K562 (cell line): ENCODE measurements at regions not wholly inside any gene's neighbourhood (a gene's known extent, or its start where the extent isn't known, plus 50 kb on each side); places are given as distances from the start of the nearest gene placed in this dataset.

ENCODE experiments used
- ATAC-seq: fragments of 200-7000 bp; cut with Tn5 transposase; 3 replicates; pipeline ENCODE4 v1.9.1; 2020; ENCODE audit warnings: moderate library complexity
- BruUV-seq: library from RNA; stranded (reverse); fragments of 400-500 nt; replicated peaks from 2 replicates; lab custom pipeline; 2021; lab: Mats Ljungman, UMichigan
- CTCF ChIA-PET: fragments of 300-600 bp; formaldehyde crosslinking; extraction: SDS; loops from one replicate; lab custom pipeline; 2021; ENCODE audit warnings: low intra/inter-chr PET ratio; lab: Yijun Ruan, JAX
- POLR2A ChIA-PET: fragments of 300-600, 350-650 bp; sonication (Branson Sonifier 250); formaldehyde crosslinking; extraction: SDS; loops from one replicate; lab custom pipeline; 2021; ENCODE audit warnings: antibody characterized with exemption, inconsistent platforms; lab: Yijun Ruan, JAX
- DNase-seq, 4 experiments: peaks; one replicate each; pipeline versions ENCODE4 v3.0.0 to v3.0.0-alpha.2; 2011 to 2018; ENCODE audit warnings: low spot score in 3 of 4, mixed read lengths in 3 of 4; ENCODE audit errors: extremely low read depth in 1 of 4
- FAIRE-seq: peaks from 2 replicates; lab custom pipeline; 2011; peaks lifted over from hg19 to GRCh38; lab: Jason Lieb, UNC
- H2AFZ ChIP-seq: 2 replicates; pipeline ENCODE4 v1.6.0; 2011; ENCODE audit warnings: low read depth, low read length, control low read depth, inconsistent platforms
- H3K27ac ChIP-seq: fragments of 200-600 bp; 3 replicates; pipeline ENCODE4 v1.8.0; 2011; ENCODE audit warnings: low read depth, mild to moderate bottlenecking, control low read depth, inconsistent platforms, low read length, moderate library complexity, mixed read lengths; ENCODE audit errors: extremely low read depth
- H3K27me3 ChIP-seq, 2 experiments: fragments of 300-600 bp in 1 of 2; 2 replicates in 1 of 2; 3 replicates in 1 of 2; pipeline versions ENCODE4 v1.6.0 to v1.8.0; 2011; ENCODE audit warnings: inconsistent platforms in 2 of 2, low read length in 2 of 2, mild to moderate bottlenecking in 1 of 2, mixed read lengths in 1 of 2, moderate library complexity in 1 of 2; ENCODE audit not compliant: control insufficient read depth in 2 of 2, insufficient read depth in 2 of 2
- H3K36me3 ChIP-seq: fragments of 300-600 bp; 3 replicates; pipeline ENCODE4 v1.8.0; 2011; ENCODE audit warnings: mild to moderate bottlenecking, low read length, inconsistent platforms; ENCODE audit not compliant: control insufficient read depth, insufficient read depth
- H3K4me1 ChIP-seq, 2 experiments: fragments of 200-600 bp in 1 of 2; replicated peaks in 1 of 2; 2 replicates in 1 of 2; 3 replicates in 1 of 2; pipeline versions ENCODE4 v1.5.1 to v1.8.0; 2011; ENCODE audit warnings: inconsistent platforms in 2 of 2, low read length in 2 of 2, mild to moderate bottlenecking in 1 of 2, mixed read lengths in 1 of 2, moderate library complexity in 1 of 2; ENCODE audit not compliant: control insufficient read depth in 2 of 2, insufficient read depth in 2 of 2
- H3K4me2 ChIP-seq: 2 replicates; pipeline ENCODE4 v1.6.1; 2011; ENCODE audit warnings: low read length, control low read depth, inconsistent platforms, mixed read lengths; ENCODE audit not compliant: insufficient read depth
- H3K4me3 ChIP-seq: fragments of 200-600 bp; sonication (generic), shearing (Covaris generic); 2 replicates; pipeline ENCODE4 v1.5.1; 2016; ENCODE audit warnings: control low read depth, inconsistent platforms
- H3K79me2 ChIP-seq: fragments of 200-600 bp; 3 replicates; pipeline ENCODE4 v1.8.0; 2011; ENCODE audit warnings: low read length, inconsistent platforms; ENCODE audit not compliant: control insufficient read depth, insufficient read depth
- H3K9ac ChIP-seq, 2 experiments: 2 replicates each; pipeline versions ENCODE4 v1.6.0 to v1.6.1; 2011; ENCODE audit warnings: low read depth in 2 of 2, low read length in 2 of 2, control low read depth in 1 of 2, inconsistent platforms in 1 of 2, mild to moderate bottlenecking in 1 of 2, mixed read lengths in 1 of 2; ENCODE audit not compliant: insufficient read depth in 1 of 2
- H3K9me1 ChIP-seq: one replicate; pipeline ENCODE4 v1.6.0; 2011; ENCODE audit warnings: inconsistent platforms, mild to moderate bottlenecking, low read length, moderate library complexity; ENCODE audit not compliant: control insufficient read depth, insufficient read depth
- H3K9me3 ChIP-seq: replicated peaks from 2 replicates; pipeline ENCODE4 v1.5.1; 2011; ENCODE audit warnings: low read depth, low read length, inconsistent platforms; ENCODE audit not compliant: control insufficient read depth, insufficient read depth
- H4K20me1 ChIP-seq: replicated peaks from 2 replicates; pipeline ENCODE4 v1.6.1; 2011; ENCODE audit warnings: low read length, inconsistent platforms, mixed read lengths; ENCODE audit not compliant: control insufficient read depth, insufficient read depth
- ADNP ChIP-seq: fragments of 200-800 bp; sonication (Bioruptor generic); IDR thresholded peaks from 2 replicates; pipeline ENCODE4 v1.6.1; 2016; ENCODE audit warnings: missing genetic modification characterization, missing compliant biosample characterization
- CBFA2T2 ChIP-seq: fragments of 450-650 bp; conservative IDR thresholded peaks from 2 replicates; pipeline ENCODE4 v1.6.1; 2017; ENCODE audit warnings: mild to moderate bottlenecking
- CEBPG ChIP-seq, 3 experiments: fragments of 200-800 bp in 1 of 3; sonication (Bioruptor generic) in 1 of 3; sonication (generic) in 1 of 3; formaldehyde crosslinking in 1 of 3; IDR thresholded peaks in 2 of 3; conservative IDR thresholded peaks in 1 of 3; 2 replicates each; pipeline versions ENCODE4 v1.6.1 to v1.8.0; 2016 to 2022; ENCODE audit warnings: missing compliant biosample characterization in 2 of 3, missing genetic modification characterization in 2 of 3, mild to moderate bottlenecking in 1 of 3, missing genetic modification reagents in 1 of 3
- CREBBP ChIP-seq: IDR thresholded peaks from one replicate; pipeline ENCODE4 v1.6.1; 2012; ENCODE audit warnings: low read depth, mild to moderate bottlenecking, control low read depth, inconsistent platforms, low read length
- ETV5 ChIP-seq: sonication (generic); formaldehyde crosslinking; IDR thresholded peaks from 2 replicates; pipeline ENCODE4 v1.4.0; 2020; ENCODE audit warnings: low read depth, mild to moderate bottlenecking, missing genetic modification reagents
- GTF2A2 ChIP-seq: IDR thresholded peaks from 2 replicates; pipeline ENCODE4 v1.6.1; 2016; ENCODE audit warnings: mild to moderate bottlenecking, missing genetic modification characterization, missing compliant biosample characterization
- HDAC1 ChIP-seq, 2 experiments: fragments of 450-650 bp; IDR thresholded peaks; 2 replicates each; pipeline ENCODE4 v1.6.1; 2016 to 2017; ENCODE audit warnings: inconsistent platforms in 1 of 2, mild to moderate bottlenecking in 1 of 2, moderate library complexity in 1 of 2
- POLR2AphosphoS2 ChIP-seq: IDR thresholded peaks from 2 replicates; pipeline ENCODE4 v1.6.1; 2012; ENCODE audit warnings: low read length, improper control_type of control experiment
- PRMT5 ChIP-seq: sonication (generic); formaldehyde crosslinking; IDR thresholded peaks from 2 replicates; pipeline ENCODE4 v1.5.0; 2020; ENCODE audit warnings: missing genetic modification reagents
- RAD21 ChIP-seq, 2 experiments: fragments of 250-450 bp in 1 of 2; fragments of 450-650 bp in 1 of 2; sonication (Bioruptor Pico) in 1 of 2; formaldehyde crosslinking in 1 of 2; IDR thresholded peaks in 1 of 2; conservative IDR thresholded peaks in 1 of 2; 2 replicates each; pipeline versions ENCODE4 v1.4.0 to v1.8.0; 2020 to 2022; ENCODE audit warnings: mild to moderate bottlenecking in 2 of 2, moderate library complexity in 1 of 2
- RBM25 ChIP-seq: fragments of 200-400 bp; formaldehyde crosslinking; IDR thresholded peaks from 2 replicates; pipeline ENCODE4 v1.6.1; 2018; ENCODE audit warnings: low read length, low read depth, moderate library complexity; ENCODE audit not compliant: severe bottlenecking
- XRCC5 ChIP-seq: fragments of 200-400 bp; formaldehyde crosslinking; IDR thresholded peaks from 2 replicates; pipeline ENCODE4 v1.6.1; 2017; ENCODE audit warnings: low read depth, mild to moderate bottlenecking, low read length
- ZBTB1 ChIP-seq: sonication (generic); formaldehyde crosslinking; IDR thresholded peaks from 2 replicates; pipeline ENCODE4 v1.8.1; 2023; ENCODE audit warnings: missing genetic modification reagents, low read depth, mild to moderate bottlenecking, borderline replicate concordance
- ZNF644 ChIP-seq: fragments of 200-800 bp; sonication (Bioruptor generic); IDR thresholded peaks from 2 replicates; pipeline ENCODE4 v1.6.1; 2016; ENCODE audit warnings: low read depth, missing genetic modification characterization, missing compliant biosample characterization
- WGBS: fragments of 100-300 bp; shearing (Covaris generic); methylation state at CpG from one replicate; pipeline ENCODE4 v1.1.6; 2016; ENCODE audit warnings: low coverage, mixed read lengths; ENCODE audit not compliant: insufficient coverage; ENCODE audit errors: missing lambda C conversion rate; 5-methylcytosine and 5-hydroxymethylcytosine counted together
- in situ Hi-C: fragments of 300-500 bp; cut with MboI; formaldehyde crosslinking; loops from 4 replicates; pipeline ENCODE4 v1.15.0; 2018; ENCODE audit warnings: inconsistent platforms, mixed read lengths
- intact Hi-C: fragments of 100-400 bp; cut with micrococcal nuclease; formaldehyde crosslinking; loops from 2 replicates; pipeline ENCODE4 v1.14.2; 2022
- TF ChIP-seq, protein P1 (sequence below): fragments of 450-650 bp; formaldehyde crosslinking; IDR thresholded peaks from 2 replicates; pipeline ENCODE4 v1.4.0; 2022; ENCODE audit warnings: mild to moderate bottlenecking, moderate library complexity
- TF ChIP-seq, protein P2 (sequence below): fragments of 250-450 bp; sonication (Bioruptor Pico); IDR thresholded peaks from 2 replicates; pipeline ENCODE4 v1.4.0; 2020; ENCODE audit warnings: mild to moderate bottlenecking

DNA sequence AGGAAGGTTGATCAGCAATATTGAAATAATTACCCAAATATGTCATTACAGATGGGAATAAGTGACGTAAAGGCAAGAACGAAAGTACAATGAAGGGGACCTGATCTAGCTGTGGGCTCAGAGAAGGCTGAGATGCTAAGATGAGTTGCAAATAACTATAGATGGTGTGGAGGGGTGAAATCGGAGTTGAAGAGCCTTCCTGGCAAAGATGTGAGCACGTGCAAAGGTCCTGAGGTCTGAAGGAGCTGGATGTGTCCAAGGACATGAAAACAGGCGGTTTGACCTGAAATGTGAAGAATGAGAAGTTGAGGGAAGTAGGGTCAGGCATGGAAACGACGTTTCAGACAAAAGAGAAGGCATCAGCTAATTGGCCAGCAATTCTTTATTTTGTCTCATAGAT, 61.6 kb upstream of the SLC45A1 start:
- intact Hi-C loops: no loop called here

DNA sequence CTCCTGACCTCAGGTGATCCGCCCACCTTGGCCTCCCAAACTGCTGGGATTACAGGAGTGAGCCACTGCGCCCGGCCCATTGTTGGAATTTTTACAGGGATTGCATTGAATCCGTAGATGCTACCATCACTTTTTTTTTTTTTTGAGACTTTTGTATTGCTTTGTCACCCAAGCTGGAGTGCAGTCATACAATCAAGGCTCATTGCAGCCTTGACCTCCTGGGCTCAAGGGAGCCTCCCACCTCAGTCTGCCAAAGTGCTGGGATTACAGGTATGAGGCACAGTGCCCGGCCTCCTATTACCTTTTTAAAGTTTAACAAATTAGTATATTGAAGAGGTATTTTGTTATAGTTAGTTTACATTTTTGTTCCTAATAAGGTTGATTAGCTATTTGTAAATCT, 62.2 kb upstream of the SLC45A1 start:
- CTCF ChIA-PET: no interaction called here
- no peaks in the 10 kb centered on the region for H3K9me3 ChIP-seq
- no TSS peak for BruUV-seq
- ATAC-seq: no peak
- H3K4me2 ChIP-seq: no peak overlapping the region
- 1% methylated on average over 5 of the region's 5 CpGs for WGBS
- H2AFZ ChIP-seq: no peak overlapping the region
- H3K36me3 ChIP-seq: no peaks in the 10 kb centered on the region
- intact Hi-C loops: no loop called here
- POLR2A ChIA-PET: no interaction called here
- no peak overlapping the region for H3K27ac ChIP-seq
- H3K79me2 ChIP-seq: no peaks in the 10 kb centered on the region
- H3K9me1 ChIP-seq: no peaks in the 10 kb centered on the region
- no peaks in the 10 kb centered on the region for H3K4me1 ChIP-seq
- no peaks in the 10 kb centered on the region for H4K20me1 ChIP-seq
- in situ Hi-C loops: no loop called here
- no peak overlapping the region for H3K9ac ChIP-seq
- no peak for FAIRE-seq
- no peak overlapping the region for H3K4me3 ChIP-seq
- no peak for DNase-seq
- peaks cover 28 to 65% of the 10 kb centered on the region in 2 experiments for H3K27me3 ChIP-seq
- TF ChIP-seq, protein P1, sequence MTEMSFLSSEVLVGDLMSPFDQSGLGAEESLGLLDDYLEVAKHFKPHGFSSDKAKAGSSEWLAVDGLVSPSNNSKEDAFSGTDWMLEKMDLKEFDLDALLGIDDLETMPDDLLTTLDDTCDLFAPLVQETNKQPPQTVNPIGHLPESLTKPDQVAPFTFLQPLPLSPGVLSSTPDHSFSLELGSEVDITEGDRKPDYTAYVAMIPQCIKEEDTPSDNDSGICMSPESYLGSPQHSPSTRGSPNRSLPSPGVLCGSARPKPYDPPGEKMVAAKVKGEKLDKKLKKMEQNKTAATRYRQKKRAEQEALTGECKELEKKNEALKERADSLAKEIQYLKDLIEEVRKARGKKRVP (CRISPR knock-in tag): no peak
- TF ChIP-seq ZNF644 (tag) (no peak), HDAC1 (IDR thresholded peaks at IDR 0.05) (no peak), PRMT5 (CRISPR knock-in tag) (no peak), CEBPG (CRISPR knock-in tag; IDR thresholded peaks at IDR 0.05) (no peak), CEBPG (tag; conservative IDR thresholded peaks at IDR 0.05 in 1 of 2, IDR thresholded peaks at IDR 0.05 in 1 of 2) (no peak), CREBBP (no peak), POLR2AphosphoS2 (no peak), ZBTB1 (CRISPR knock-in tag) (no peak), ETV5 (CRISPR knock-in tag) (no peak), ADNP (no peak), XRCC5 (no peak)
- TF ChIP-seq, protein P2, sequence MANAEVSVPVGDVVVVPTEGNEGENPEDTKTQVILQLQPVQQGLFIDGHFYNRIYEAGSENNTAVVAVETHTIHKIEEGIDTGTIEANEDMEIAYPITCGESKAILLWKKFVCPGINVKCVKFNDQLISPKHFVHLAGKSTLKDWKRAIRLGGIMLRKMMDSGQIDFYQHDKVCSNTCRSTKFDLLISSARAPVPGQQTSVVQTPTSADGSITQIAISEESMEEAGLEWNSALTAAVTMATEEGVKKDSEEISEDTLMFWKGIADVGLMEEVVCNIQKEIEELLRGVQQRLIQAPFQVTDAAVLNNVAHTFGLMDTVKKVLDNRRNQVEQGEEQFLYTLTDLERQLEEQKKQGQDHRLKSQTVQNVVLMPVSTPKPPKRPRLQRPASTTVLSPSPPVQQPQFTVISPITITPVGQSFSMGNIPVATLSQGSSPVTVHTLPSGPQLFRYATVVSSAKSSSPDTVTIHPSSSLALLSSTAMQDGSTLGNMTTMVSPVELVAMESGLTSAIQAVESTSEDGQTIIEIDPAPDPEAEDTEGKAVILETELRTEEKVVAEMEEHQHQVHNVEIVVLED (CRISPR knock-in tag): no peak

More for the DNA sequence above, 61.6 kb upstream of the SLC45A1 start:
- Histone ChIP-seq H3K9me3 (no peaks in the 10 kb centered on the region), H3K9me1 (no peaks in the 10 kb centered on the region), H3K4me3 (no peak overlapping the region), H3K27me3 (peaks cover 26 to 63% of the 10 kb centered on the region in 2 experiments), H3K9ac (no peak overlapping the region), H3K79me2 (no peaks in the 10 kb centered on the region), H3K4me1 (no peaks in the 10 kb centered on the region), H3K4me2 (no peak overlapping the region), H4K20me1 (no peaks in the 10 kb centered on the region), H3K27ac (no peak overlapping the region), H3K36me3 (no peaks in the 10 kb centered on the region), H2AFZ (no peak overlapping the region)
- BruUV-seq: no TSS peak
- in situ Hi-C loops: no loop called here
- 4% methylated on average over 7 of the region's 7 CpGs for WGBS
- TF ChIP-seq CBFA2T2 (no peak), RAD21 (CRISPR knock-in tag; conservative IDR thresholded peaks at IDR 0.05 in 1 of 2, IDR thresholded peaks at IDR 0.05 in 1 of 2) (no peak), RBM25 (peak; percentile 63), GTF2A2 (tag) (no peak)
- ATAC-seq (no peak), DNase-seq (no peak), FAIRE-seq (no peak)
- CTCF ChIA-PET: interaction anchor here (0.6 kb wide), 1 partner anchor 1413 kb away, joined by 3 read pairs; no protein-coding TSS in a partner anchor
- POLR2A ChIA-PET: interaction anchor here (0.6 kb wide), 1 partner anchor 107 kb away, joined by 3 read pairs; no protein-coding TSS in a partner anchor
